Fibroblast of peridontal ligament (primary cell): ENCODE measurements at regions not wholly inside any gene's neighbourhood (a gene's known extent, or its start where the extent isn't known, plus 50 kb on each side); places are given as distances from the start of the nearest gene placed in this dataset.
A peak's percentile ranks its signal among the peaks of the same experiment; 100 is the strongest.

Experiments used
- DNase-seq: peaks from one replicate; pipeline ENCODE4 v3.0.0-alpha.2; 2010; ENCODE audit errors: extremely low read depth

GRCh38 chr7:84548366-84549365, 354.1 kb upstream of the SEMA3A start:
- peak; percentile 92 for DNase-seq

- no peak for DNase-seq
Measured at GRCh38 chr7:84547331-84547730, 352.7 kb upstream of the SEMA3A start.

- DNase-seq: no peak
Measured at GRCh38 chr7:84546403-84546802, 351.8 kb upstream of the SEMA3A start.

GRCh38 chr7:84538268-84538667, 343.7 kb upstream of the SEMA3A start:
- DNase-seq: peak; percentile 57

- no peak for DNase-seq
Measured at GRCh38 chr7:84536271-84536870, 341.8 kb upstream of the SEMA3A start.

GRCh38 chr7:84535580-84536270, 341.1 kb upstream of the SEMA3A start:
- DNase-seq: no peak

- DNase-seq: no peak
Measured at GRCh38 chr7:84533182-84533581, 338.6 kb upstream of the SEMA3A start.

- no peak for DNase-seq
Measured at GRCh38 chr7:84532196-84532595, 337.6 kb upstream of the SEMA3A start.

GRCh38 chr7:84529480-84530205, 335.1 kb upstream of the SEMA3A start:
- DNase-seq: peak; percentile 95

- no peak for DNase-seq
Measured at GRCh38 chr7:84528756-84529479, 334.3 kb upstream of the SEMA3A start.

- peak; percentile 95 for DNase-seq
Measured at GRCh38 chr7:84524714-84525694, 330.4 kb upstream of the SEMA3A start.

GRCh38 chr7:84513061-84513460, 318.5 kb upstream of the SEMA3A start:
- DNase-seq: no peak

GRCh38 chr7:84512055-84512454, 317.5 kb upstream of the SEMA3A start:
- no peak for DNase-seq

- peak; percentile 79 for DNase-seq
Measured at GRCh38 chr7:84510505-84510904, 315.9 kb upstream of the SEMA3A start.

GRCh38 chr7:84509522-84509921, 314.9 kb upstream of the SEMA3A start:
- DNase-seq: peak; percentile 40

GRCh38 chr7:84508606-84509005, 314.0 kb upstream of the SEMA3A start:
- no peak for DNase-seq

- DNase-seq: no peak
Measured at GRCh38 chr7:84507529-84507928, 312.9 kb upstream of the SEMA3A start.

- DNase-seq: peak; percentile 55
Measured at GRCh38 chr7:84506151-84506550, 311.6 kb upstream of the SEMA3A start.

GRCh38 chr7:84502239-84502638, 307.6 kb upstream of the SEMA3A start:
- no peak for DNase-seq

GRCh38 chr7:84497873-84498272, 303.3 kb upstream of the SEMA3A start:
- DNase-seq: no peak
